CD4-positive, alpha-beta T cell treated with Interleukin-4 for 1 hour (primary cell): ENCODE measurements at regions not wholly inside any gene's neighbourhood (a gene's known extent, or its start where the extent isn't known, plus 50 kb on each side); places are given as distances from the start of the nearest gene placed in this dataset.
"Not testable (repeated sequence)": the region's sequence is repeated elsewhere in the genome, so short reads cannot be mapped to it uniquely, and the experiment has no call there.

Experiments
- DNase-seq, 2 donors: peaks; one replicate each; pipeline ENCODE4 v3.0.0-alpha.2; 2020 to 2022

- no peak for DNase-seq
Measured at GRCh38 chr6:165770397-165771082, 107.5 kb upstream of the PDE10A start.

DNA sequence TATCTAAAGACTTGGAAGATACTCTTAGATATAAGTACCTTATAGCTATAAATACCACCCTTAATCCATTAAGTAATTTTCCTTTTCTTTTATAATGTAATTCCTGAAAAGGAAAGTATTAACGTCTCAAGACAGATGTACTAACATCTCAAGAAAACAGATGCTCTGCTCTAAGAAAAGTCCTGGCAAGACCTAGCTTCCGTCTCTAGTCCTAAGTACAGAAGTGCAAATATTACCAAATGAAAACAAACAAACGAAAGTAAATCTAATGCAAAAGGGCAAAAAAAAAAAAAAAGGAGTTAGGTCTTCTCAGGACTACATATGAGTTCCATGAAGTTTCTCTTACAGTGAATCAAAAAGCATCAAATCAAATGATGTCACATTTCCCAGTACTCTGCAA lies 106.8 kb upstream of the PDE10A start:
- DNase-seq: no peak

DNA sequence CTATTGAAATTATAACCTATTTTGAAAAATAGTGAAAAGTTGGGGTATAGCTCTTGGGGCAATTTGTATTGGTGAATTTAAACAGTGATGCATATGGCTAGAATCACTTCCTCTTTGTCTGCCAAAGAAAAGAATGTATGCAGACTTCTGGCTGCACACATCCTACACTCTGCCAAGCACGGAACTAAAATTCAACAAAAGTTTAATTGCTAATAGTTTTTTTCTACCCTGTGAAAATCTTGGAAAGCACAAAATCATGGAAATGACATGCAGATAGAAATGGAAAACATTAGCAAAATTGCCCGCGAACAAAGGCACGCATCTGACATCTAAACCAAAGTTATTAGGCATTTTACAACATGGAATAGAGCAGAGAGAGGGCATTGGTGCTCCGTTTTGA lies 106.4 kb upstream of the PDE10A start:
- DNase-seq: no peak

DNA sequence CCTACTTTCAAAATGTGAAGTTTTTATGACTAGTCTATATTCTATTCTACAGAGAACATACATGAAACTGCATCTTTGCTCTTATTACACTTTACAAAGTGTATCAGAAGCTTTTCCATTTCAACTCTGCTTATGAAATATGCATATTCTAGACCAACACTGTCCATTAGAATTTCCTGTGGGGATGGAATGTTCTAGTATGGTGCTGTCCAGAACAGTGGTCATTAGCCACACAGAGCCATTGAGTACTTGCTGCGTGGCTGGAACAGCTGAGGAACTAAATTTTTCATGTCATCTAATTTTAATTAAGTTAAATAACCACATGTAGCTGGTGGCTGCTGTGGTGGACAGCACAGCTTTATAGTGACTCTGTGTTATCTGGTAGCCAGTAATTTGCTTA lies 105.9 kb upstream of the PDE10A start:
- DNase-seq: no peak

GRCh38 chr6:165767228-165767627 lies 104.2 kb upstream of the PDE10A start:
- DNase-seq: no peak

GRCh38 chr6:165766457-165766856 lies 103.4 kb upstream of the PDE10A start:
- no peak for DNase-seq

DNA sequence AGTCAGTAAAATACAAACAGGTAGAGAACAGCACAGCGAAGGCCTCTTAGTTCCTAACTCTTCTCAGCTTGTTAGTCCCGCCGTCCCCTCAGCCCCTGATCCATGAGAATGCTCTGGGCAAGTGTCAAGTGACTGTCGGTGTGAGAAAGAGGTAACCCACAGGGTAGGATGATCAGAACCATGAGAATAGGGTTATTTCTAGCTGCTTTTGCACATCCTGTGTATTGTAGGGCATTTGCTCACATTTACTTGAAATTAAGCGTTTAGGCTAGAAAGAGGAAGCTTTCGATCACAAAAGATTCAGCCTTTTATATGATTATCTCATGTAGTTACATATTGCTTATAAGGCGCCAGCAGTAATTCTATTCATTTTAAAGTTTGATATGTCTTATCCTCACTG lies 103.0 kb upstream of the PDE10A start:
- DNase-seq: no peak

- DNase-seq: not testable (repeated sequence)
Measured at GRCh38 chr6:165765256-165765655, 102.2 kb upstream of the PDE10A start.

DNA sequence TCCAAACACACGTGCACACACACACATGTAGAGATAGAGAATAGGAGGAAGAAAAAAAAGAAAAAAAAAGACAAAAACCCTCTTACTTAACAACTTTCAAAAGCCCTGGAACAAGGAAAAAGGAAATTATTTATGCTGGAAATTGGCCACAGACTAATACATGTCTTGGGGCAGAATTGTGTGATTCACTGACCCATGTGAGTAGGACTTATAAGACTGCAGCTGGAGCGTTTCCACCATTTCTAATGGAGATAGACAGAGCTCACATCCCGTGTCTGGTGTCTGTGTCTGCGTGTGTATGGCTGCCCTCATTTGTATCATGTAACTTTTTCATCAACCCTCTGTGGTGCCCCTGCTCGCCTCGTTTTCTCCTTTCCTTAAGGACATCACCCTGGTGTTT lies 99.8 kb upstream of the PDE10A start:
- DNase-seq: no peak

GRCh38 chr6:165762125-165762524 lies 99.1 kb upstream of the PDE10A start:
- no peak for DNase-seq

DNA sequence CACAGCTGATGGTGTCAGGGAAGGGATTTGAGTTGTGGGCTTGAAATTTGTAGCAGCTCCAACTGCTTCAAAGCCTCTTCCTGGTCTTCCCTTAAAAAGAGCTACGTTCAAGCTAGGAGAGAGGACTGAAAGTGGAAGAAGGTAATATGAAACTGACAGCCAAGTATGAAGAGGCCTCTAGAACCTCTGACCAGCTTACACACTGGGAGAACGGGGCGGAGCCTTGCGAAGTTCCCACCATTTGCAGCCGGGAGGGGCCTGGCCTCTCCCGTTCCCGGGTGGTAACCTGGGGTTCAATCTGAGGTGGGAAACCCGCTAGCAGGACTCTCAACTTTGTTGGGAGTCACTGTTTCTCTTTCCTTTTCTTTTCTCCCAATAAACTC lies 97.8 kb upstream of the PDE10A start:
- DNase-seq: no peak

GRCh38 chr6:165760126-165760802 lies 97.2 kb upstream of the PDE10A start:
- no peak for DNase-seq

DNA sequence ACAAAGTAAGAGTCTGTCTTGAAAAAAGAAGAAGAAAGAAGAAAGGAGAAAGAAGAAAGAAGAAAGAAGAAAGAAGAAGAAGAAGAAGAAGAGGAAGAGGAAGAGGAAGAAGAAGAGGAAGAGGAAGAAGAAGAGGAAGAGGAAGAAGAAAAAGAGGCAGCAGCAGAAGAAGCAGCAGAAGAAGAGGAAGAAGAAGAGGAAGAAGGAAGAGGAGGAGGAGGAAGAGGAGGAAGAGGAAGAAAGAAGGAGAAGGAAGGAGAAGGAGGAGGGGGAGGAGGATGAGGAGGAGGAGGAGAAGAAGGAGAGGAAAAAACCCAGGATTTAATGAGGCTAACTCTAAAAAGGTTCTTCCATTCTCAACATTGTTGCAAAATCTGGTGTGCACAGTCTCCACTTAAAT lies 95.4 kb upstream of the PDE10A start:
- DNase-seq: no peak

GRCh38 chr6:165755583-165755982 lies 92.5 kb upstream of the PDE10A start:
- DNase-seq: no peak

DNA sequence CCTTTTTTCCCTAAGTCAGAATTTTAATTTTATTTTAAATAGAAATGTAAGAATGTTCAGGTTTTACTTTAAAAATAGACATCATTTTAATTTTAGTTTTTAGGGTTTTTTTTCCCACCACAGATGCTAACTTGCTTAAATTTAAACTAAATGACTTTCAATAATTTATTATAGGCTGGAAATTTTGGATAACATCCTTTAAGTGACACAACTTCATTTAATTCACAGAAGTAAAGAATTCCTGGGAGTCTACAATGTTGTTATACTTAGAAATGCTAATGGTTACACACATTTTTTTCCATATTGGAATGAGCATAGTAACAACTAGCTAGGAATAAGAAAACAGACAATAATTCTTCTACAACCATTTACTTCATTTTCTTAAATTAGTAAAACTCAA lies 90.5 kb upstream of the PDE10A start:
- no peak for DNase-seq

DNA sequence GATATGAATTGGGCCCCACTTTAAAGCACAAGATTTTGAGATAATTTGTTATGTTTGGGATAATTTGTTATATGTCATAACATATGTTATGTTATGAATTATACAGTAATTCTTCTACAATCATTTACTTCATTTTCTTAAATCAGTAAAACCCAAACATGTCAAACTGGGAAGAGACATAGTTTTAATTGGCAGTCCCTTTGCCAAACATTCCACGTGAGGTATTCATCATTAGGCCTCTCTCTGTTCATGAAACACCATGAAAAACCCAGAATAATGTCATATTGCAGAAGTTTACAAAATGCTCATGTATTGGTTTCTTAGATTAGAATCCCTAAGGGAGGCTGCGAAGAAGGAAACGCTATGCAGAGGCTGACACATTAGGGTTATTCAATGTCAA lies 89.4 kb upstream of the PDE10A start:
- no peak for DNase-seq

GRCh38 chr6:165751486-165751885 lies 88.4 kb upstream of the PDE10A start:
- no peak for DNase-seq

- no peak for DNase-seq
Measured at GRCh38 chr6:165749163-165749562, 86.1 kb upstream of the PDE10A start.

- DNase-seq: no peak
Measured at GRCh38 chr6:165748390-165748789, 85.3 kb upstream of the PDE10A start.

DNA sequence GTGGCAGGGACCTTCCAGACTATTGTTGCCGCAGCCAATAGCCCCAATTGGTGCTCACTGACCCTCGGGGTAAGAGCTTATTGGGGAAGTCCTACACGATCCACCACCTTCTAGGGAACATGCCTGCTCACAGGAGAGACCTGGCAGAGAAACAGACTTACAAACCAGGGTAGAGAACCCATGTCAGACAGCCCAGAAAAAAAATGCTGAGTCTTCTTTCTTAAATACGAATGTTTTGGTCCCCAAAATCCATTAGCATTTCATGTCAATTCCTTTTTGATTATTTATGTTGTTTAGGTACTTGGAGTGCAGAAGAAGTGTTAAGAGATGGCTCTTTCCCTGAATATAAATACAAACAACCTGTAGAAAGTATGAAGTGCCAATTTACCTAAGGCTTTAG lies 84.9 kb upstream of the PDE10A start:
- DNase-seq: no peak

DNA sequence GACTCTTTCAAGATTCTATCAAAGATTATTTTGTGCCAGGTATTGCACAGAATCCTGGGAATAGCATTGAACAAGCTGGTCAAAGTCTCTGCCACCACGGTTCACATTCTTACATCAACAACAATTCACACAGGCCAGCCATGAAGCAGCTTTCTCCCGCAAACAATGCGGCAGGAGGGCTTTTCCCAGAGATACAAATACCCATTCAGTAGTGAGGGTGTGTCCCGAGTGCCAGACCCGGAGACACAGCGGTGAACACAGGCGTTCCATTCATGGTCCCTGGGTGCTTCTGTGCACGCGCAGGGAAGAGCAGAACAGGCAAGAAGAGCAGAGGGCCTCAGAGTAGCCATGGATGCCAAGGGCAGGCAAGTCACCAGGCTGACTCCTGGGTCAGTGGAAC lies 83.3 kb upstream of the PDE10A start:
- DNase-seq: no peak

DNA sequence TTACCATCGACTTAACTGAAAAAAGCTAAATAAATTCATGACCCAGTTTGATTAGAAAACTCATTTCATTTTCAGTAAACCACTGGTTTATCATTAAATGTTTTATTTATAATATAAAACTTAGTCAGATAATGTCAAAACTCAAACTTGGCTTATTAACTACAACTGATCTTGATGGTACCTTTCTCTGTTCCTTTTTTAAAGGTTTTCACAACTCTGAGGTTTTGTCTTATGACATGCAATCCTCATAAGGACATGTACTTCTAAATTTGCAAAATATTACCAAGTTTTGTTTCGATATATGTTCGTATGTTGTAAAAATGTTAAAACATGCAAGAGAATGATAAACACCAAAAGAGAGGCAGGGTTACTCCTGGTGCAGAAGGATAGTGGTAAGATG lies 82.5 kb upstream of the PDE10A start:
- DNase-seq: no peak

DNA sequence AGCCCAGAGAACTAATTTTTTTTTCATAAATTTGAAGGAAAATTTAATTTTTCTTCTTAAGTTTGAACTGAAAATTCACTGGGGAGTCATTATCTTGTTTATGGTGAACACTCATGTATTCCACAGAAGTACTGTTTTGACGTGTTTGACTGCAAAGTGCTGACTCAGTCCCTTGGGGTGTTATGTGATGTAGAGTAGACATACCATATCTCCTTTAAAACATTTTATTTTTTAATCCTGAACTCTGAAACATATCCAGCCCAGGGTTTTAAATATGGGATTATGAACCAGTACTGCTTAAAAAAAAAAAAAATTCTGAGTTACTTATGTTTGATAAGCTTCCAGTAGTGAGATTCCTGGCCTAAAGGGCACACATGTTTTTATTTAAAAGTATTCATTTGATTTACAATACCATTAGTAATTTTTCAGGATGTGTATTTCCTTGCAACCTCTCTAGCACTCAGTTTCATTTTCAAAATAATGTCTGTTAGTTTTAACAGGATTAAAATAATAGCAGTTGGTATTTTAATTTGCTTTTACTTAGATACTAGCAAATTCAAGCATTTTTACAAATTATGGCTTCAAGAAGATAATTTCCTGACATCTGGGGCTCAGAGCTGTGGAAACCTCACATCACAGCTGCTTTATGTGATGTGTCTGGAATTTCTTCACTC lies 81.7 kb upstream of the PDE10A start:
- DNase-seq: no peak

DNA sequence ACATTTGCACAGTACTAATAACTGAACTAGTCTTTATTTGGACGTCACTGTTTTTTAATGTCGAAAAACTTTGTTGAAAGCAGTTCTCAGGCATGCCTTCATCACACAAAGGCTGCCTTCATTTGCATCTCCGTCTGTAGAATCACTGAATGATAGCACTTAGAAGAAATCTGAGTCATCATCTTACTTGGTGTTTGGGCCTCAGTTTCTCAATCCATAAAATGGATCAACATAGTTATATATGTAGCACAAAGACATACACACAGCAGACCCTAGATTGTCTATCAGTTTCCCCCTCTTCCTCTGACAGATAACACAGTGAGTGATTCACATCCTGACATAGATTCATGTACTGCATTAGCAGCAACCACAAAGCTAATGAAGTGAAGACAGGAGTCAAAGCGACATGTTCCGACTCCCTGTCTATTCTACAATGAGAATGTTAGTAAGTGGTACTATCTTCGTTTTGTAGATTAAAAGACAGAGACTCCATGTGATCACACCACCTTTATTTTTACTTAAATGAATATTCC lies 80.4 kb upstream of the PDE10A start:
- DNase-seq: no peak
